ENCODE measurements at regions not wholly inside any gene's neighbourhood (a gene's known extent, or its start where the extent isn't known, plus 50 kb on each side); places are given as distances from the start of the nearest gene placed in this dataset.
A peak's percentile ranks its signal among the peaks of the same experiment; 100 is the strongest.

- no peak for ATAC-seq
- TF ChIP-seq TFCP2L1 (CRISPR knock-in tag; IDR thresholded peaks at IDR 0.05) (no peak), JUNB (IDR thresholded peaks at IDR 0.05) (no peak), RNF2 (IDR thresholded peaks at IDR 0.05; ENCODE audit: borderline replicate concordance, low read depth) (no peak), RARB (CRISPR knock-in tag; IDR thresholded peaks at IDR 0.05) (no peak), HOXB5 (CRISPR knock-in tag; IDR thresholded peaks at IDR 0.05) (no peak), KDM1A (IDR thresholded peaks at IDR 0.05; ENCODE audit: low read depth) (no peak), NPAS2 (CRISPR knock-in tag; IDR thresholded peaks at IDR 0.05; ENCODE audit: borderline replicate concordance) (no peak), EHF (CRISPR knock-in tag; IDR thresholded peaks at IDR 0.05) (no peak), HOXB13 (CRISPR knock-in tag; IDR thresholded peaks at IDR 0.05; ENCODE audit: low read depth) (no peak), ZNF302 (CRISPR knock-in tag; IDR thresholded peaks at IDR 0.05) (no peak), POLR2AphosphoS2 (conservative IDR thresholded peaks at IDR 0.05; ENCODE audit: low read length) (no peak), HOXA7 (CRISPR knock-in tag; IDR thresholded peaks at IDR 0.05) (no peak), FOXS1 (CRISPR knock-in tag; IDR thresholded peaks at IDR 0.05) (no peak), CBX8 (IDR thresholded peaks at IDR 0.05) (no peak), ATOH8 (CRISPR knock-in tag; IDR thresholded peaks at IDR 0.05; ENCODE audit: low read depth) (no peak), MAX (IDR thresholded peaks at IDR 0.05) (no peak), TP53 (CRISPR knock-in tag; IDR thresholded peaks at IDR 0.05) (no peak), ZFP36 (IDR thresholded peaks at IDR 0.05; ENCODE audit: borderline replicate concordance, partially characterized antibody) (no peak)
Observed at GRCh38 chr20:4350096-4350495, 101.0 kb upstream of the ADRA1D start.

DNA sequence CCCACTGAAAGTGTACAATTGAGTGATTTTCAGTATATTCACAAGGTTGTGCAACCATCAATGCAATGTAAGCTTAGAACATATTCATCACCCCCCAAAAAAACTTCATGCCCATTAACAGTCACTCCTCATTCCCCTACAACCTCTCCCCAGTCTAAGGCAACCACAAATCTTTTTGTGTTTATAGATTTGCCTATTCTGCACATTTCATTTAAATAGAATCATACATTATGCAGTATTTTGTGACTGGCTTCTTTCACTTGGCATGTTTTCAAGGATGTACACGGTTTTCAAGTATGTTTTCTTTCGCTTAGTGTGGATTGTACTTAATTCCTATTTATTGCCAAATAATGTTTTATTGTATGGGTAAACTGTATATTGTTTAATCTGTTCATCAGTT lies 95.6 kb upstream of the ADRA1D start:
- DNase-seq (ENCODE audit: low read depth in 1 of 2, low spot score in 1 of 2) (no peak), FAIRE-seq (peak; percentile 7), ATAC-seq (no peak)
- 41% methylated on average over 2 of the region's 2 CpGs for WGBS (ENCODE audit: missing lambda C conversion rate)
- Histone ChIP-seq H3K4me3 (no peak overlapping the region), H3K9me3 (no peaks in the 10 kb centered on the region), H3K27ac (no peak overlapping the region), H3K4me2 (no peak overlapping the region), H3K4me1 (no peaks in the 10 kb centered on the region)
- CTCF ChIA-PET: interaction anchor here (1.0 to 1.5 kb wide), 3 partner anchors 14 to 37 kb away, joined by 3 to 5 read pairs (median 3); no protein-coding TSS in a partner anchor
- no peak for TF ChIP-seq JUN (IDR thresholded peaks at IDR 0.05)
- no peak for TF ChIP-seq EHF (CRISPR knock-in tag; IDR thresholded peaks at IDR 0.05)
- TF ChIP-seq MAFK (IDR thresholded peaks at IDR 0.05; ENCODE audit: partially characterized antibody): peak; percentile 83
- TF ChIP-seq NFE2L2 (conservative IDR thresholded peaks at IDR 0.05; ENCODE audit: low read length): no peak
- TF ChIP-seq HOXB5 (CRISPR knock-in tag; IDR thresholded peaks at IDR 0.05): no peak
- TF ChIP-seq HOXA7 (CRISPR knock-in tag; IDR thresholded peaks at IDR 0.05): no peak
- POLR2A ChIA-PET: no interaction called here

More at GRCh38 chr20:4350096-4350495, 101.0 kb upstream of the ADRA1D start:
- Histone ChIP-seq H3K4me2 (no peak overlapping the region), H3K4me3 (no peak overlapping the region), H3K4me1 (no peaks in the 10 kb centered on the region), H3K27ac (no peak overlapping the region), H3K9me3 (peaks cover 8% of the 10 kb centered on the region; the same call in 2 of the 3 replicates)
- FAIRE-seq (peak; percentile 83), DNase-seq (ENCODE audit: low read depth in 1 of 2, low spot score in 1 of 2) (no peak)
- 50% methylated on average over 1 of the region's 1 CpG for WGBS (ENCODE audit: missing lambda C conversion rate)
- ChIA-PET CTCF (no interaction called here), POLR2A (no interaction called here)

DNA sequence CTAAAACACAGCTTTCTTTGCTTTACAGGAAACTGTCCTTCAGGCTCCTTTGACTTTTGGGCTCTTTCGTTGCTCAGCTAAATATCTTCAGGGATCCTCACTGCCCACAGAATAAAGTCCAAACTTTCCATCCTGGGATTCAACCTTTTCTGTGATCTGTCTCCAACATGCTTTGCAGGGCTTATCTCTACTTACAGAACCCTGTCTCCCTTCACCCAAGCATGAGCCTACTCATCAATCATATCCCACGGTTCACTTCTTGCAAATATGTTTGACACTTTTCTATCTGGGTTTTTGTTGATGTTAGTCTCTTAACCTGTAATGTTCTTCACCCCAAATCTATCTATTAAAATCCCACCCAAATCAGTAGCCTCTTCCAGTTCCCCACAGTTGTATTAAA lies 93.5 kb upstream of the ADRA1D start:
- FAIRE-seq: no peak
- WGBS (ENCODE audit: missing lambda C conversion rate): 69% methylated on average over 2 of the region's 2 CpGs
- ATAC-seq: no peak

More for the DNA sequence above, 93.5 kb upstream of the ADRA1D start:
- H3K4me3 ChIP-seq: no peak overlapping the region
- ChIA-PET CTCF (interaction anchor here (0.6 to 0.8 kb wide), 2 partner anchors 62 to 226 kb away, joined by 5 read pairs; no protein-coding TSS in a partner anchor), POLR2A (no interaction called here)
- H3K4me2 ChIP-seq: no peak overlapping the region
- H3K27ac ChIP-seq: no peak overlapping the region
- H3K9me3 ChIP-seq: no peaks in the 10 kb centered on the region
- DNase-seq (ENCODE audit: low read depth in 1 of 2, low spot score in 1 of 2): no peak
- no peaks in the 10 kb centered on the region for H3K4me1 ChIP-seq
- TF ChIP-seq, protein P1, sequence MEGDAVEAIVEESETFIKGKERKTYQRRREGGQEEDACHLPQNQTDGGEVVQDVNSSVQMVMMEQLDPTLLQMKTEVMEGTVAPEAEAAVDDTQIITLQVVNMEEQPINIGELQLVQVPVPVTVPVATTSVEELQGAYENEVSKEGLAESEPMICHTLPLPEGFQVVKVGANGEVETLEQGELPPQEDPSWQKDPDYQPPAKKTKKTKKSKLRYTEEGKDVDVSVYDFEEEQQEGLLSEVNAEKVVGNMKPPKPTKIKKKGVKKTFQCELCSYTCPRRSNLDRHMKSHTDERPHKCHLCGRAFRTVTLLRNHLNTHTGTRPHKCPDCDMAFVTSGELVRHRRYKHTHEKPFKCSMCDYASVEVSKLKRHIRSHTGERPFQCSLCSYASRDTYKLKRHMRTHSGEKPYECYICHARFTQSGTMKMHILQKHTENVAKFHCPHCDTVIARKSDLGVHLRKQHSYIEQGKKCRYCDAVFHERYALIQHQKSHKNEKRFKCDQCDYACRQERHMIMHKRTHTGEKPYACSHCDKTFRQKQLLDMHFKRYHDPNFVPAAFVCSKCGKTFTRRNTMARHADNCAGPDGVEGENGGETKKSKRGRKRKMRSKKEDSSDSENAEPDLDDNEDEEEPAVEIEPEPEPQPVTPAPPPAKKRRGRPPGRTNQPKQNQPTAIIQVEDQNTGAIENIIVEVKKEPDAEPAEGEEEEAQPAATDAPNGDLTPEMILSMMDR (IDR thresholded peaks at IDR 0.05): no peak
- no peak for TF ChIP-seq CHD2 (IDR thresholded peaks at IDR 0.05; ENCODE audit: low read length, partially characterized antibody)
- no peak for TF ChIP-seq CBX8 (IDR thresholded peaks at IDR 0.05)
- TF ChIP-seq HOXB13 (CRISPR knock-in tag; IDR thresholded peaks at IDR 0.05; ENCODE audit: low read depth): no peak
- no peak for TF ChIP-seq FOSB (CRISPR knock-in tag; IDR thresholded peaks at IDR 0.05)
- no peak for TF ChIP-seq CEBPB (IDR thresholded peaks at IDR 0.05)
- TF ChIP-seq TFCP2L1 (CRISPR knock-in tag; IDR thresholded peaks at IDR 0.05): no peak
- TF ChIP-seq JUN (IDR thresholded peaks at IDR 0.05): no peak
- no peak for TF ChIP-seq RAD21 (conservative IDR thresholded peaks at IDR 0.05 in 1 of 2, IDR thresholded peaks at IDR 0.05 in 1 of 2)
- TF ChIP-seq BHLHE40 (IDR thresholded peaks at IDR 0.05; ENCODE audit: low read depth, low read length): no peak
- no peak for TF ChIP-seq HES2 (IDR thresholded peaks at IDR 0.05)
- no peak for TF ChIP-seq MAX (IDR thresholded peaks at IDR 0.05)
- TF ChIP-seq ZNF302 (CRISPR knock-in tag; IDR thresholded peaks at IDR 0.05): no peak
- TF ChIP-seq ZC3H11A (IDR thresholded peaks at IDR 0.05): no peak

Data from A549 (cell line).